Right ventricle myocardium inferior (tissue), 1 donor: ENCODE measurements at regions not wholly inside any gene's neighbourhood (a gene's known extent, or its start where the extent isn't known, plus 50 kb on each side); places are given as distances from the start of the nearest gene placed in this dataset.

ENCODE experiments used
- ATAC-seq: fragments of 200-7000 bp; cut with Tn5 transposase; one replicate; pipeline ENCODE4 v1.9.1; 2020; ENCODE audit warnings: mild to moderate bottlenecking, moderate library complexity
- DNase-seq: peaks from one replicate; pipeline ENCODE4 v3.0.0; 2021; ENCODE audit errors: missing footprints
- intact Hi-C: fragments of 100-400 bp; cut with DNase I; formaldehyde crosslinking; loops from one replicate; pipeline ENCODE4 v1.11.0; 2022
- donor health status: DM: no; HTN: yes; CAD: no; lungs with severe emphysema.

GRCh38 chr5:163757344-163757743, 251.9 kb downstream of the MAT2B start:
- no peak for DNase-seq
- no peak for ATAC-seq
- intact Hi-C loops, result no loop called here

DNA sequence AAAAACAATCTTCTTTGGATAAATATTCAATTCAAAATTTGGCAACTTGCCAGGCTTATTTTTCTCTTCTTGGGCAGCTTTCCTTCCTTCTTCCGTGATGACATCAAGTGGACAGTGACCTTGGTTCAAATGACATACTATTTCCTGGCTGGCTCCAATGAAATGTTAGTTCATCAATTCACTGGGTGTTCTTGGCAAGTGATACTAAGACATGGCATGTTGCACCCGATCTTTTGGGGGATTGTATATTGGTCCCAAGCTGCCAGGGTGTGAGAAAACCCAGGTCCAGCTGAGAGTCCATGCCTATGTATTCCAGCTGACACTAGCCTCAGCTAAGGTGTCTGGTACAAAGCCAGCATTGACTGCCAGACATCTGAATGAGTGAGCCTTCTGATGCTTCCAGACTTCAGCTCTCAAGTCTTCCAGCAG, 252.9 kb downstream of the MAT2B start:
- intact Hi-C loops, result no loop called here
- no peak for ATAC-seq
- DNase-seq, result no peak

DNA sequence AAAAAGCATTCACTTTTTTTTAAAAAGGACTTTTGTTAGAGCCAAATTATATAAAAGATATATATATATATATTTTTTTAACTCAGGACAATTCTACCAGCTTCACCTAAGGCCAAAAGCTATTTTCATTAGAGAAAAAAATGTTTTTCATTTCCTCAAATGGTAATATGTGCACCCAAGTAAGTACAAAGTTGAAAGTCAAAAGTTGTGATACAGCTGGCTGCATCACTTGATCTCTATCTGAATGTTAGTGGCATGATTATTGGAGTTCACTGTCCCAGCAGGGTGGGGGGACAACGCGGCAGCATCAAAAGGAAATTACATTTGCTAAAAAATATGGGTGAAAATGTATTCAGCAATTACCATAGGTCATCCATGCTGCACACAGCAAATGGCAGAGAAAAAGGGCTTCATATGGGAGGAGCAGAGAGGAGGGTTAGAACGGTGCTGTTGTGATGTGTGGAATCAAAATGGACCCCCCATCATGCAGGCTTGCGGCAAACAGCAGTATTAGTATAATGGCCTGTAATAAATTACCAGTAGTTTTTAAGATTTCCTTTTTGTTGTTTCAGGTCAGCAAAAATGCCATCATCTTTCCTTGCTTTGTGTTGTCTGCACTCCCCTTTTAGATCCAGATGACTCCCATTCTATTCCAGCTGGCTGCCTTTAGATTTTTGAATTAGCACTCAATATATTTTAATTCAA, 253.7 kb downstream of the MAT2B start:
- ATAC-seq (no peak), DNase-seq (no peak)
- intact Hi-C loops, result no loop called here

DNA sequence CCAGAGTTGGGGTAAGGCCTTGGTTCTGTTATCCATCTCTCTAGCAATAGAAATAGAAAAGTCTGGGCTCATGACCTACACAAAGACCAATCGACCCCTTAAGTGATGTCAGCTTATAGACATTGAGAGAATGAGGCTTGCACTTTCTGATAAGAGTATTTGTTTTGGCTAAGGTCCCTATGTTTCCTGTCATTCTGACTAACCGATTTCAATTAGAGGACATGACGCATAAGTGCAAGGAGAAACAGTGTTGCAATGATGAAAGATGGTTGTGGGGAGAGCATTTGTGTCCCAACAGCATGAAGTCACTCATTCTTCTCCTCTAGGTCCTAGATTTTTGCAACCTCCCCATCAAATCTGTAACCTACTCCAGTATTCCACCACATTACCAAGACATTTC, 255.1 kb downstream of the MAT2B start:
- intact Hi-C loops, result no loop called here
- no peak for ATAC-seq
- DNase-seq, result no peak

- DNase-seq (no peak), ATAC-seq (no peak)
- intact Hi-C loops, result no loop called here
Observed at GRCh38 chr5:163766936-163767670, 261.7 kb downstream of the MAT2B start.

DNA sequence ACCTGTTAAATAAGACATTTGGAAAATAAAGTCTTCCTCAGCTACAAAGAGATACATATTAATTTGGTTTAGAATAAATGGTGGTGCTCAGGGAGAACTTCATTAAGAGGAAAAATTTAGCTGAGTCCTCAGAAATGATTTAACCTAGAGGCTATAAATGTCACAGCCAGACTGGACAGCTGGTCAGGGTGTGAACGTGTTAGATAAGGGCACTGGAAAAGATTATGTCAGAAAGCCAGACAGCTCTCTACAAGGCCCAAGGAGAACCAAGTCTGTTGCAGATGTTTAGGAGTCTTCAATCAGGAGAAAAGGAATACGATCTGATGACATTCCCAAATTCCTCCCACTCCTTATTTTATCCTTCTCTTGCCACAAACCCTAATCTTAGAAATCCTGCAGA, 265.2 kb downstream of the MAT2B start:
- no peak for ATAC-seq

GRCh38 chr5:163772241-163772640, 266.8 kb downstream of the MAT2B start:
- ATAC-seq (no peak), DNase-seq (no peak)
- intact Hi-C loops, result no loop called here

More for the DNA sequence above, 265.2 kb downstream of the MAT2B start:
- intact Hi-C loops, result no loop called here
- no peak for DNase-seq

- DNase-seq (no peak), ATAC-seq (no peak)
- intact Hi-C loops, result no loop called here
Observed at GRCh38 chr5:163772644-163773043, 267.2 kb downstream of the MAT2B start.

GRCh38 chr5:163773226-163773625, 267.8 kb downstream of the MAT2B start:
- ATAC-seq (no peak), DNase-seq (no peak)
- intact Hi-C loops, result no loop called here

DNA sequence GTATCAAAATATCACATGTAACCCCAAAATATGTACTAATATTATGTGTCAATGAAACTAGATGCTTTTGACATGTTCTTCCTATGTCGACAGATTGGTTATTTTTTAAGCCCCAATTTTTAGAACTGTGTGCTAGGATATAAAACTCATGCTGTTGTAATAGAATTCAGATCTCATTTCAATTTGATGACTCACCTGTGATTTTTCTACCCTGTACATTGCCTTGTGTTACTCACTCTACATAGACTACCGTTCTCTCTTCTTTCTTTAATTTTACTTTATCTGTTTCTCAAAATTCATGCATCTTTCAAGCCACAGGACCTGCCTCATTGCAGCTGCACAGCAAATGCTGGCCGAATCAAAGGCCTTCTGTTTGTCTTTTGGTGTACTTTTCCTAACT, 284.5 kb downstream of the MAT2B start:
- intact Hi-C loops, result no loop called here
- DNase-seq, result no peak
- no peak for ATAC-seq

- ATAC-seq (no peak), DNase-seq (no peak)
- intact Hi-C loops, result no loop called here
Observed at GRCh38 chr5:163790497-163790896, 285.1 kb downstream of the MAT2B start.

- no peak for DNase-seq
- intact Hi-C loops, result no loop called here
- ATAC-seq, result no peak
Observed at GRCh38 chr5:163794993-163795392, 289.6 kb downstream of the MAT2B start.

DNA sequence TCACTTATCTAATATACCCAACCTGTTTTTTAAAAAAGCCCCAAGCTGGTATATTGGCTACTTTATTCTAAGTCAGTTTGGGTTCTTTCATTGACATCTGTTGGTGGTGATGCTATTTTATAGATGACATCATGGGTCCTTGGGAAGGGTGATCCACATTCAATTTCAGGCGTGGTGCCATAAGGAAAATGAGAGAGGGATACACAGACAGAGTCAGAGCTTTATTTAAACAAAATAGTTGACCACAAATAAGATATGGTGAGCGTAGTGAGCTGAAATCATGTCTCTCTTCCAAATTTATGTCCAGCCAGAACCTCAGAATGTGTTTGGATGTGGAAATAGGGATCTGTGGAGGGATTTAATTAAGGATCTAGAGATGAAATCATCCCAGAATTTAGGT, 302.4 kb downstream of the MAT2B start:
- no peak for ATAC-seq
- intact Hi-C loops, result no loop called here
- no peak for DNase-seq

GRCh38 chr5:163809473-163809872, 304.1 kb downstream of the MAT2B start:
- intact Hi-C loops, result no loop called here
- no peak for DNase-seq
- no peak for ATAC-seq

GRCh38 chr5:163813900-163814299, 308.5 kb downstream of the MAT2B start:
- intact Hi-C loops, result no loop called here
- ATAC-seq, result no peak
- no peak for DNase-seq

GRCh38 chr5:163815240-163815791, 309.9 kb downstream of the MAT2B start:
- ATAC-seq, result no peak
- intact Hi-C loops, result no loop called here
- DNase-seq, result no peak

- ATAC-seq (no peak), DNase-seq (no peak)
- intact Hi-C loops, result no loop called here
Observed at GRCh38 chr5:163821142-163821541, 315.7 kb downstream of the MAT2B start.

- DNase-seq (no peak), ATAC-seq (no peak)
- intact Hi-C loops, result no loop called here
Observed at GRCh38 chr5:163822548-163822947, 317.1 kb downstream of the MAT2B start.

GRCh38 chr5:163825661-163826060, 320.2 kb downstream of the MAT2B start:
- intact Hi-C loops, result no loop called here
- ATAC-seq, result no peak
- no peak for DNase-seq

GRCh38 chr5:163826201-163826600, 320.8 kb downstream of the MAT2B start:
- intact Hi-C loops, result no loop called here
- ATAC-seq, result no peak

More at GRCh38 chr5:163826201-163826600, 320.8 kb downstream of the MAT2B start:
- DNase-seq, result no peak
